GM12801 (cell line): ENCODE measurements at regions not wholly inside any gene's neighbourhood (a gene's known extent, or its start where the extent isn't known, plus 50 kb on each side); places are given as distances from the start of the nearest gene placed in this dataset.

ENCODE experiments used
- CTCF ChIP-seq: IDR thresholded peaks from one replicate; pipeline ENCODE4 v1.5.1; 2011; ENCODE audit warnings: control low read depth; ENCODE audit not compliant: insufficient read length; ENCODE audit errors: extremely low read depth

GRCh38 chr18:11480692-11481091 lies 128.7 kb upstream of the SLC35G4 start:
- TF ChIP-seq CTCF, result no peak

GRCh38 chr18:11470941-11471340 lies 138.5 kb upstream of the SLC35G4 start:
- no peak for TF ChIP-seq CTCF

- no peak for TF ChIP-seq CTCF
Observed at GRCh38 chr18:11468617-11469016, 140.8 kb upstream of the SLC35G4 start.

- TF ChIP-seq CTCF, result no peak
Observed at GRCh38 chr18:11468120-11468519, 141.3 kb upstream of the SLC35G4 start.

GRCh38 chr18:11467611-11468010 lies 141.8 kb upstream of the SLC35G4 start:
- TF ChIP-seq CTCF, result no peak

GRCh38 chr18:11464129-11464528 lies 145.3 kb upstream of the SLC35G4 start:
- TF ChIP-seq CTCF, result no peak

- TF ChIP-seq CTCF, result no peak
Observed at GRCh38 chr18:11458447-11458846, 150.9 kb upstream of the SLC35G4 start.

- no peak for TF ChIP-seq CTCF
Observed at GRCh38 chr18:11454040-11454439, 155.4 kb upstream of the SLC35G4 start.
